ENCODE measurements at regions not wholly inside any gene's neighbourhood (a gene's known extent, or its start where the extent isn't known, plus 50 kb on each side); places are given as distances from the start of the nearest gene placed in this dataset.

DNA sequence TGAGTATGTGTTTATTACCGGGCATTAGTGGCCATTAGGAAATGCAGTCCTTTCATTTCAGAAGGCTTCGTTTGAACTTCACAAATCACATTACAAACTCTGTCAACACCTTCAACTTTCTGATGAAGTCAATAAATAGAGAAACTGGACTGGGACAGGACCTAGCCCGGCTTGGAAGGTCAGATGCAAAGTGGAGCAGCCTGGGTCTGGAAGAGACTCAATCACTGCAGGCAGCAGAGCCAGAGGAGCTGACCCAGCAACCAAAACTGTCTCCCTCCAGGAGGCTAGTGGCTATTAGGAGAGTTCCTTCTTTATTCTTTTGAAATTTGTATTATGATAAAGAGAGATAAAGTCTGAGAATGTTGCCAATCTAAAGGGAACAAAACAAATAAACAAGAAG, 167.2 kb upstream of the SPOPL start:
- no peaks in the 10 kb centered on the region for H3K9me3 ChIP-seq
- H3K27me3 ChIP-seq = no peaks in the 10 kb centered on the region
- H3K4me1 ChIP-seq = no peaks in the 10 kb centered on the region
- no peak overlapping the region for H3K27ac ChIP-seq
- TF ChIP-seq, protein P1, sequence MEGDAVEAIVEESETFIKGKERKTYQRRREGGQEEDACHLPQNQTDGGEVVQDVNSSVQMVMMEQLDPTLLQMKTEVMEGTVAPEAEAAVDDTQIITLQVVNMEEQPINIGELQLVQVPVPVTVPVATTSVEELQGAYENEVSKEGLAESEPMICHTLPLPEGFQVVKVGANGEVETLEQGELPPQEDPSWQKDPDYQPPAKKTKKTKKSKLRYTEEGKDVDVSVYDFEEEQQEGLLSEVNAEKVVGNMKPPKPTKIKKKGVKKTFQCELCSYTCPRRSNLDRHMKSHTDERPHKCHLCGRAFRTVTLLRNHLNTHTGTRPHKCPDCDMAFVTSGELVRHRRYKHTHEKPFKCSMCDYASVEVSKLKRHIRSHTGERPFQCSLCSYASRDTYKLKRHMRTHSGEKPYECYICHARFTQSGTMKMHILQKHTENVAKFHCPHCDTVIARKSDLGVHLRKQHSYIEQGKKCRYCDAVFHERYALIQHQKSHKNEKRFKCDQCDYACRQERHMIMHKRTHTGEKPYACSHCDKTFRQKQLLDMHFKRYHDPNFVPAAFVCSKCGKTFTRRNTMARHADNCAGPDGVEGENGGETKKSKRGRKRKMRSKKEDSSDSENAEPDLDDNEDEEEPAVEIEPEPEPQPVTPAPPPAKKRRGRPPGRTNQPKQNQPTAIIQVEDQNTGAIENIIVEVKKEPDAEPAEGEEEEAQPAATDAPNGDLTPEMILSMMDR (IDR thresholded peaks at IDR 0.05) = no peak
- no peak for TF ChIP-seq POLR2A (IDR thresholded peaks at IDR 0.05)
- intact Hi-C loops (cut with DNase I; ENCODE audit: low total_unique reads) = no loop called here
- H3K36me3 ChIP-seq = no peaks in the 10 kb centered on the region
- no peak for DNase-seq
- no peak overlapping the region for H3K4me3 ChIP-seq

DNA sequence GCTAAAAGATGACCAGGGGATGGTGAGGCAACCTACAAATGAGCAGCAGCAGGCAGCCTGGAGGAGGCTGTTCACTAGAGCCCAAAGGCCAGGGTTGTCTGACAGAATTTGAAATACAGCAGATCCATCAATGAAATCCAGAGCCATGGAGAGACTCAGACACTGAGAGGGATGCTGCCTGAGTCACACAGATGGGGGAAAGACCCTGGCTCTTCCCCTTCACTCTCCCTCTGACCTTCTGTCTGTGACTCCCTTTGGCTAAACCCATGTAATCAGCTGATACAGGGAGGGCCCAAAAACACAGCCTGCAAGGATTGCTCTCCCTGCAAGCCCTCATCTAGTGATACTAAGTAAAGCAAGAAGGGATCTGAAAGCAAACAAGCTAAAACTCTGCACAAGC, 166.5 kb upstream of the SPOPL start:
- no peaks in the 10 kb centered on the region for H3K4me1 ChIP-seq
- intact Hi-C loops (cut with DNase I; ENCODE audit: low total_unique reads) = no loop called here
- no peak overlapping the region for H3K4me3 ChIP-seq
- TF ChIP-seq, protein P1 (IDR thresholded peaks at IDR 0.05) = no peak
- TF ChIP-seq POLR2A (IDR thresholded peaks at IDR 0.05) = no peak
- H3K27me3 ChIP-seq = no peaks in the 10 kb centered on the region
- no peak overlapping the region for H3K27ac ChIP-seq
- no peaks in the 10 kb centered on the region for H3K36me3 ChIP-seq
- no peaks in the 10 kb centered on the region for H3K9me3 ChIP-seq
- DNase-seq = no peak

DNA sequence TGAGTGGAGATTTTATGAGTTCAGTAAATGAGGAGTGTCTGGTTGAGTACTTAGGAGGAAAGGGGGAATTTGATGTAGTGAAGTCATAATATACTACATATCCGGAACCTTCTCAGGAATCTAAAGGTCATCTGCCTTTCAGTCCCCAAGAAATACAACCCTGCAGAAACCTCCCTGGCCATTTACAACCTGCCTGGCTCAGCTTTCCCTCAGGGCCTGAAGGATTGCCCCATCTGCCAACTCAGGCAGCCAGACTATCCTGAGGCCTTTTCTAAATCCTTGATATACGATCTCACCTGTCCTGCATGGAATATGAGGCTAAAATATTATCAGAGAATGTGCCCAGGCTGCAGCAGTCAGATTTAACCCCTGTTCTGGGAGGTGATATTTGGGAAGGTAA, 165.4 kb upstream of the SPOPL start:
- no peak for DNase-seq
- intact Hi-C loops (cut with DNase I; ENCODE audit: low total_unique reads) = no loop called here
- Histone ChIP-seq H3K4me1 (no peaks in the 10 kb centered on the region), H3K27me3 (no peaks in the 10 kb centered on the region), H3K9me3 (no peaks in the 10 kb centered on the region), H3K4me3 (no peak overlapping the region), H3K36me3 (no peaks in the 10 kb centered on the region), H3K27ac (no peak overlapping the region)
- TF ChIP-seq, protein P1 (IDR thresholded peaks at IDR 0.05) = no peak
- TF ChIP-seq POLR2A (IDR thresholded peaks at IDR 0.05) = no peak

DNA sequence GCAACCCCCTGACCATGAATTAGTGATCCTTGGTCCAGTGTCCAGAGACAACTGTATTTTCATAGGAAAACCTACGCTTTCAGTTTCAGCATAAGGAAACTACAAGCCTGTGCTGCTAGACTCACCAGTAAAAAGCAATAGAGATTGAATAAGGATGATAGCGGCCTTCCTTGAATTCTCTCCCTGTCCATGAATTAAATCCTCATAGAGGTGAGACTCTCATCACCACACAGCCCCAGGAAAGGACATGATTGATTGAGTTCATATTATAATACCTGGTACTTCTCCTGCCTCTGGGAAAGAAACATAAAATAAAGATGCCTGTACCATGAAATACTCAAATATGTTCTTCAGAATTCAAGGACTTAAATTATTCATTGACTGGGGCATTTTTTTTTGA, 146.3 kb upstream of the SPOPL start:
- no peaks in the 10 kb centered on the region for H3K36me3 ChIP-seq
- no peak for TF ChIP-seq POLR2A (IDR thresholded peaks at IDR 0.05)
- TF ChIP-seq, protein P1 (IDR thresholded peaks at IDR 0.05) = no peak
- DNase-seq = no peak
- H3K27me3 ChIP-seq = no peaks in the 10 kb centered on the region
- no peaks in the 10 kb centered on the region for H3K9me3 ChIP-seq
- no peak overlapping the region for H3K4me3 ChIP-seq
- intact Hi-C loops (cut with DNase I; ENCODE audit: low total_unique reads) = no loop called here
- no peak overlapping the region for H3K27ac ChIP-seq
- no peaks in the 10 kb centered on the region for H3K4me1 ChIP-seq

DNA sequence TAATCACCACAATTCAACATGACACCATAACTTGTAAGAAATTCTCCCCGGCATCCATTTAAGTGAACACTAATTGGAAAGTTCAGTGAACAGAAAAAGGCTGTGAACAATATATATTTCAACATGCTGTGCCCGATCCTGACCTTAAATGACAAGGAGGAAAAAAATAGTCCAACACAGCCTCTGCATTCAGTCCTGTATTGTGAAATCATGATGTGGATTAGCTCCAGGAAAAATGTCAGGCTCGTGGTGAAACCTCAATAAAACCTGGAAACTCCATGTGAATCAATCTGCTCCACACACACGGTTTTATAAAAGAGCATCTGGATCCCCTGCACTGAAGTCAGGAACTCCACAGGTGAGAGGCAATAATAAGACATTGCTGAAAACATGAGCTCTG, 145.4 kb upstream of the SPOPL start:
- H3K36me3 ChIP-seq = no peaks in the 10 kb centered on the region
- DNase-seq = no peak
- TF ChIP-seq POLR2A (IDR thresholded peaks at IDR 0.05) = no peak
- TF ChIP-seq, protein P1 (IDR thresholded peaks at IDR 0.05) = no peak
- H3K4me1 ChIP-seq = no peaks in the 10 kb centered on the region
- intact Hi-C loops (cut with DNase I; ENCODE audit: low total_unique reads) = no loop called here
- H3K27me3 ChIP-seq = no peaks in the 10 kb centered on the region
- no peak overlapping the region for H3K4me3 ChIP-seq
- no peak overlapping the region for H3K27ac ChIP-seq
- no peaks in the 10 kb centered on the region for H3K9me3 ChIP-seq

All from uterus (tissue), 3 donors.